ENCODE measurements at regions not wholly inside any gene's neighbourhood (a gene's known extent, or its start where the extent isn't known, plus 50 kb on each side); places are given as distances from the start of the nearest gene placed in this dataset.

DNA sequence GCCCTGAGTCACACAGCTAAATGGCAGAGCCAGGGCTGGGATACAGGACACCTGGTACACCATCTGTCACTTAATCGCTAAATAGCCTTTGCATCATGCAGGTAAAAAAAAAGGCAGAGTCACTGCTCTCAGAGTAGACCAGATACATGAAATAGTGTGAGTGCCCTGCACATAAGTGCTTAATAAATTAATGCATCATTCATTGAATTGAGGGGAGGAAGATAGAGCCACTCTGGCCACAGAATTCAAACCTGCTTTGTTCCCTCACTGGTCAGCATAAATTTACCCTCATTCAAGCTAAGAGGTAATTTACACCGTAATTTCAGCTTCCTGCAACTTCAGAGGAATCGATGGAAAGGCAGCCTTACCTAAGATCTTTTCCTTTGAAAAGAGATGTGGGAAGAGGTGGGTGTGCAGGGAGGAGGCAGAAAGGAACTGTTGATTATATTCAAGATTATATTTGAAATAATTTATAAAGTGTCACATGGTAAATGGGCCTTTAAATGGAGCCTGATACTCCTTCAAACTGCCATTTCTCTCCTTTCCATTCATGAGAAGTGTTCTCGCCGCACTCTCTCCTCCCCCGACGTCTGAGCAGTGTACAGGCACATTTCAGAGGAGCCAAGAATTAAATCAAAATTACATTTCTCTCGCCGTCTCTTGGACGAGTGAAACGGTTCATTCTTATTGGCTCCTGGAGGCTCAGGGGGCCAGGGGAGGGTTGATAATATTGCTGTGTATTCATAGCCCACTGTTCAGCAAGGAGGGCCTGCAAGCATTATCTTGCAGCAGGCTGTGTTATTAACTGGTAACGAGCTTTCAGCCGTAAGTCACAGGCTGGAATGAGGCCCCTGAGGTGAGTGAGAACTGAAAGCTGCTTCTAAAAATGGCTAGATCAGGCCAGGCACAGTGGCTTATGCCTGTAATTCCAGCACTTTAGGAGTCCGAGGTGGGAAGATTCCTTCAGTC lies 52.2 kb upstream of the HMGXB4 start:
- TF ChIP-seq, protein P1, sequence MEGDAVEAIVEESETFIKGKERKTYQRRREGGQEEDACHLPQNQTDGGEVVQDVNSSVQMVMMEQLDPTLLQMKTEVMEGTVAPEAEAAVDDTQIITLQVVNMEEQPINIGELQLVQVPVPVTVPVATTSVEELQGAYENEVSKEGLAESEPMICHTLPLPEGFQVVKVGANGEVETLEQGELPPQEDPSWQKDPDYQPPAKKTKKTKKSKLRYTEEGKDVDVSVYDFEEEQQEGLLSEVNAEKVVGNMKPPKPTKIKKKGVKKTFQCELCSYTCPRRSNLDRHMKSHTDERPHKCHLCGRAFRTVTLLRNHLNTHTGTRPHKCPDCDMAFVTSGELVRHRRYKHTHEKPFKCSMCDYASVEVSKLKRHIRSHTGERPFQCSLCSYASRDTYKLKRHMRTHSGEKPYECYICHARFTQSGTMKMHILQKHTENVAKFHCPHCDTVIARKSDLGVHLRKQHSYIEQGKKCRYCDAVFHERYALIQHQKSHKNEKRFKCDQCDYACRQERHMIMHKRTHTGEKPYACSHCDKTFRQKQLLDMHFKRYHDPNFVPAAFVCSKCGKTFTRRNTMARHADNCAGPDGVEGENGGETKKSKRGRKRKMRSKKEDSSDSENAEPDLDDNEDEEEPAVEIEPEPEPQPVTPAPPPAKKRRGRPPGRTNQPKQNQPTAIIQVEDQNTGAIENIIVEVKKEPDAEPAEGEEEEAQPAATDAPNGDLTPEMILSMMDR (IDR thresholded peaks at IDR 0.05), result no peak
- H3K36me3 ChIP-seq, result no peaks in the 10 kb centered on the region
- H3K9ac ChIP-seq (ENCODE audit: low read depth in 2 of 2, low read length in 2 of 2), result no peak overlapping the region
- H3K27ac ChIP-seq, result no peak overlapping the region
- no peaks in the 10 kb centered on the region for H3K9me3 ChIP-seq
- intact Hi-C loops (cut with DNase I), result no loop called here
- H3K4me3 ChIP-seq, result no peak overlapping the region
- no peaks in the 10 kb centered on the region for H3K4me1 ChIP-seq
- H3K27me3 ChIP-seq, result peaks cover 4% of the 10 kb centered on the region
- DNase-seq, result no peak

DNA sequence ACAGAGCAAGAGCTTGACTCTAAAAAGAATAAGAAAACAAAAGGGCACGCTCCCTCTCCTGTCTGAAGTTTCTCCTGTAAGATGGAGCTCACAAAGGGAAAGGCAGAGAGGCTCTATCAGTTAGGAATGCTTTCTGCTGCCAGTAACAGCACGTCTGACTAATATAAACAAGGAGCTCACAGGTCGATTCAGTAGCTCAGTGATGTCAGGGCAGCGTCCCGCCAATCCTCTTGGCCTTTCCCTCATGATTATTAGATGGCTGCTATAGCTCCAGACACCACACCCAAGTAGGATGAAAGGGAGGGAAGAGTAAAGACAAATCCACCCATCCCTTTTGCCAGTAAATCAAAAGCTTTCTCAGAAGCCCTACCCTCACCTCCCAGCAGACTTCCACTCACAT lies 51.3 kb upstream of the HMGXB4 start:
- intact Hi-C loops (cut with DNase I), result no loop called here
- H3K27me3 ChIP-seq, result peaks cover 4% of the 10 kb centered on the region
- H3K27ac ChIP-seq, result no peak overlapping the region
- no peak for DNase-seq
- TF ChIP-seq, protein P1 (IDR thresholded peaks at IDR 0.05), result no peak
- no peak overlapping the region for H3K4me3 ChIP-seq
- no peak overlapping the region for H3K9ac ChIP-seq (ENCODE audit: low read depth in 2 of 2, low read length in 2 of 2)
- H3K36me3 ChIP-seq, result no peaks in the 10 kb centered on the region
- H3K9me3 ChIP-seq, result no peaks in the 10 kb centered on the region
- no peaks in the 10 kb centered on the region for H3K4me1 ChIP-seq

DNA sequence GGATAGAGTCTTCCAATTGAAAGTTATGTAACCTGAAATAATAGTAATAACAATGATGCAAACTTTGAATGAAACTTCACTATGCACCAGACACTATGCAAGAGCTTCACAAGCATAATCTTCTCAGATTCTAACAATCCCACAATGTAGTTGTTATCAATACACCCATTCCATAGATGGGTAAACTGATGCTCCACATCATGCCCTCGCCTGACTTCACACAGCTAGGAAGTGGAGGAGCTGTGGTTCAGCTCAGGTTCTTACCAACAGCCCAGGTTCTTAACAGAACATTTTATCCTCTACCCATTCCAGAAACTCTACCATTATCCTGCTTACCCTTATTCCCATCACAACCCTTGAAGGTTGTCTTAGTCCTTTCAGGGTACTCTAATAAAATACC lies 50.4 kb upstream of the HMGXB4 start:
- no peaks in the 10 kb centered on the region for H3K36me3 ChIP-seq
- no peak for DNase-seq
- no peak overlapping the region for H3K4me3 ChIP-seq
- no peaks in the 10 kb centered on the region for H3K4me1 ChIP-seq
- intact Hi-C loops (cut with DNase I), result no loop called here
- no peak overlapping the region for H3K27ac ChIP-seq
- no peak overlapping the region for H3K9ac ChIP-seq (ENCODE audit: low read depth in 2 of 2, low read length in 2 of 2)
- H3K9me3 ChIP-seq, result no peaks in the 10 kb centered on the region
- TF ChIP-seq, protein P1 (IDR thresholded peaks at IDR 0.05), result no peak
- peaks cover 4% of the 10 kb centered on the region for H3K27me3 ChIP-seq

Measured in colonic mucosa (tissue), 4 donors.